ENCODE measurements at regions not wholly inside any gene's neighbourhood (a gene's known extent, or its start where the extent isn't known, plus 50 kb on each side); places are given as distances from the start of the nearest gene placed in this dataset.
"Not testable (repeated sequence)": the region's sequence is repeated elsewhere in the genome, so short reads cannot be mapped to it uniquely, and the experiment has no call there.

- no peak for FAIRE-seq
Observed at GRCh38 chr2:154507186-154507585, 191.3 kb upstream of the KCNJ3 start.

GRCh38 chr2:154518872-154519271, 179.6 kb upstream of the KCNJ3 start:
- no peak for FAIRE-seq

GRCh38 chr2:154520951-154521350, 177.5 kb upstream of the KCNJ3 start:
- not testable (repeated sequence) for FAIRE-seq

- no peak for FAIRE-seq
Observed at GRCh38 chr2:154526234-154526633, 172.3 kb upstream of the KCNJ3 start.

- FAIRE-seq, result no peak
Observed at GRCh38 chr2:154527962-154528361, 170.5 kb upstream of the KCNJ3 start.

- FAIRE-seq, result no peak
Observed at GRCh38 chr2:154532004-154532403, 166.5 kb upstream of the KCNJ3 start.

GRCh38 chr2:154532763-154533162, 165.7 kb upstream of the KCNJ3 start:
- no peak for FAIRE-seq

GRCh38 chr2:154533300-154533940, 165.1 kb upstream of the KCNJ3 start:
- no peak for FAIRE-seq

- FAIRE-seq, result no peak
Observed at GRCh38 chr2:154537024-154537423, 161.5 kb upstream of the KCNJ3 start.

- no peak for FAIRE-seq
Observed at GRCh38 chr2:154537843-154538450, 160.5 kb upstream of the KCNJ3 start.

GRCh38 chr2:154546341-154546740, 152.2 kb upstream of the KCNJ3 start:
- no peak for FAIRE-seq

GRCh38 chr2:154549869-154550268, 148.6 kb upstream of the KCNJ3 start:
- no peak for FAIRE-seq

- no peak for FAIRE-seq
Observed at GRCh38 chr2:154551649-154552048, 146.8 kb upstream of the KCNJ3 start.

GRCh38 chr2:154554046-154554445, 144.4 kb upstream of the KCNJ3 start:
- FAIRE-seq, result no peak

GRCh38 chr2:154555710-154556109, 142.8 kb upstream of the KCNJ3 start:
- no peak for FAIRE-seq

GRCh38 chr2:154556146-154556545, 142.3 kb upstream of the KCNJ3 start:
- FAIRE-seq, result no peak

GRCh38 chr2:154556607-154557006, 141.9 kb upstream of the KCNJ3 start:
- FAIRE-seq, result no peak

GRCh38 chr2:154557906-154558305, 140.6 kb upstream of the KCNJ3 start:
- FAIRE-seq, result no peak

GRCh38 chr2:154565433-154565832, 133.1 kb upstream of the KCNJ3 start:
- no peak for FAIRE-seq

- FAIRE-seq, result no peak
Observed at GRCh38 chr2:154568413-154568812, 130.1 kb upstream of the KCNJ3 start.

- FAIRE-seq, result no peak
Observed at GRCh38 chr2:154570501-154570900, 128.0 kb upstream of the KCNJ3 start.

- FAIRE-seq, result not testable (repeated sequence)
Observed at GRCh38 chr2:154576699-154577098, 121.8 kb upstream of the KCNJ3 start.

- no peak for FAIRE-seq
Observed at GRCh38 chr2:154577390-154577789, 121.1 kb upstream of the KCNJ3 start.

GRCh38 chr2:154580767-154581166, 117.7 kb upstream of the KCNJ3 start:
- FAIRE-seq, result no peak

GRCh38 chr2:154582694-154583093, 115.8 kb upstream of the KCNJ3 start:
- FAIRE-seq, result not testable (repeated sequence)

All from endometrium (tissue), 2 donors.